Stimulated activated CD8-positive, alpha-beta memory T cell treated with anti-CD3 and anti-CD28 coated beads, Interleukin-15, amount 100 ng/mL, for 24 hours (primary cell): ENCODE measurements at regions not wholly inside any gene's neighbourhood (a gene's known extent, or its start where the extent isn't known, plus 50 kb on each side); places are given as distances from the start of the nearest gene placed in this dataset.

Source experiments
- DNase-seq: peaks from one replicate; pipeline ENCODE4 v3.0.0-alpha.2; 2020; ENCODE audit warnings: low read depth

GRCh38 chr2:217749008-217749407 lies 253.8 kb downstream of the TNS1 start:
- DNase-seq, result no peak

- DNase-seq, result no peak
Observed at GRCh38 chr2:217746808-217747207, 256.0 kb downstream of the TNS1 start.

GRCh38 chr2:217743966-217744761 lies 258.6 kb downstream of the TNS1 start:
- no peak for DNase-seq

- no peak for DNase-seq
Observed at GRCh38 chr2:217743407-217743806, 259.4 kb downstream of the TNS1 start.

GRCh38 chr2:217742841-217743240 lies 260.0 kb downstream of the TNS1 start:
- no peak for DNase-seq

- DNase-seq, result no peak
Observed at GRCh38 chr2:217742276-217742675, 260.5 kb downstream of the TNS1 start.

GRCh38 chr2:217741381-217741955 lies 261.3 kb downstream of the TNS1 start:
- no peak for DNase-seq

GRCh38 chr2:217740756-217741155 lies 262.0 kb downstream of the TNS1 start:
- DNase-seq, result no peak

- no peak for DNase-seq
Observed at GRCh38 chr2:217740178-217740577, 262.6 kb downstream of the TNS1 start.

- DNase-seq, result no peak
Observed at GRCh38 chr2:217739741-217740140, 263.1 kb downstream of the TNS1 start.

- DNase-seq, result no peak
Observed at GRCh38 chr2:217738061-217738460, 264.7 kb downstream of the TNS1 start.

GRCh38 chr2:217736776-217737550 lies 265.8 kb downstream of the TNS1 start:
- no peak for DNase-seq

GRCh38 chr2:217735899-217736298 lies 266.9 kb downstream of the TNS1 start:
- no peak for DNase-seq

GRCh38 chr2:217735034-217735433 lies 267.8 kb downstream of the TNS1 start:
- no peak for DNase-seq

- no peak for DNase-seq
Observed at GRCh38 chr2:217733461-217733860, 269.3 kb downstream of the TNS1 start.

GRCh38 chr2:217732992-217733391 lies 269.8 kb downstream of the TNS1 start:
- DNase-seq, result no peak

GRCh38 chr2:217731805-217732204 lies 271.0 kb downstream of the TNS1 start:
- DNase-seq, result no peak

GRCh38 chr2:217729421-217730053 lies 273.3 kb downstream of the TNS1 start:
- no peak for DNase-seq

GRCh38 chr2:217727801-217728200 lies 275.0 kb downstream of the TNS1 start:
- DNase-seq, result no peak

- no peak for DNase-seq
Observed at GRCh38 chr2:217725409-217725808, 277.4 kb downstream of the TNS1 start.

- no peak for DNase-seq
Observed at GRCh38 chr2:217724471-217724870, 278.3 kb downstream of the TNS1 start.

GRCh38 chr2:217723981-217724380 lies 278.8 kb downstream of the TNS1 start:
- DNase-seq, result no peak
